Mesothelial cell of epicardium (in vitro differentiated cells): ENCODE measurements at regions not wholly inside any gene's neighbourhood (a gene's known extent, or its start where the extent isn't known, plus 50 kb on each side); places are given as distances from the start of the nearest gene placed in this dataset.

Experiments
- DNase-seq, 2 experiments: peaks; one replicate each; pipeline ENCODE4 v3.0.0; 2021; ENCODE audit warnings: low spot score in 2 of 2; ENCODE audit not compliant: unreplicated experiment in 2 of 2
- H3K27ac Mint-ChIP-seq: 2 replicates; pipeline ENCODE4 v1.8.0; 2021; ENCODE audit warnings: mixed read lengths
- H3K27me3 Mint-ChIP-seq: 2 replicates; pipeline ENCODE4 v1.8.0; 2021; ENCODE audit warnings: low read depth, mixed read lengths
- H3K36me3 Mint-ChIP-seq: 2 replicates; pipeline ENCODE4 v1.8.0; 2021; ENCODE audit warnings: mixed read lengths
- H3K4me1 Mint-ChIP-seq: 2 replicates; pipeline ENCODE4 v1.8.0; 2021; ENCODE audit warnings: mixed read lengths
- H3K4me3 Mint-ChIP-seq: 2 replicates; pipeline ENCODE4 v1.8.0; 2021; ENCODE audit warnings: mild to moderate bottlenecking, moderate library complexity, mixed read lengths
- H3K9me3 Mint-ChIP-seq: 2 replicates; pipeline ENCODE4 v1.8.0; 2021; ENCODE audit warnings: mixed read lengths
- CTCF ChIP-seq: fragments of 200-600 bp; sonication (generic); IDR thresholded peaks from one replicate; pipeline ENCODE4 v1.5.0; 2021; ENCODE audit warnings: antibody characterized with exemption; ENCODE audit not compliant: unreplicated experiment

- no peak overlapping the region for H3K4me3 Mint-ChIP-seq
- H3K36me3 Mint-ChIP-seq = no peaks in the 10 kb centered on the region
- H3K27ac Mint-ChIP-seq = no peak overlapping the region
- no peaks in the 10 kb centered on the region for H3K27me3 Mint-ChIP-seq
- peaks cover 2% of the 10 kb centered on the region for H3K9me3 Mint-ChIP-seq
- no peak for DNase-seq
- TF ChIP-seq CTCF = no peak
- H3K4me1 Mint-ChIP-seq = no peaks in the 10 kb centered on the region
These were observed 228.6 kb downstream of the BRD1 start for GRCh38 chr22:49599039-49599438.

- no peaks in the 10 kb centered on the region for H3K4me1 Mint-ChIP-seq
- no peaks in the 10 kb centered on the region for H3K36me3 Mint-ChIP-seq
- no peak for TF ChIP-seq CTCF
- no peaks in the 10 kb centered on the region for H3K27me3 Mint-ChIP-seq
- H3K9me3 Mint-ChIP-seq = no peaks in the 10 kb centered on the region
- no peak overlapping the region for H3K27ac Mint-ChIP-seq
- no peak overlapping the region for H3K4me3 Mint-ChIP-seq
- no peak for DNase-seq
These were observed 229.3 kb downstream of the BRD1 start for GRCh38 chr22:49598338-49598737.

GRCh38 chr22:49597428-49598039 lies 230.1 kb downstream of the BRD1 start:
- no peaks in the 10 kb centered on the region for H3K27me3 Mint-ChIP-seq
- H3K27ac Mint-ChIP-seq = no peak overlapping the region
- no peaks in the 10 kb centered on the region for H3K36me3 Mint-ChIP-seq
- H3K4me1 Mint-ChIP-seq = no peaks in the 10 kb centered on the region
- no peak overlapping the region for H3K4me3 Mint-ChIP-seq
- H3K9me3 Mint-ChIP-seq = no peaks in the 10 kb centered on the region
- TF ChIP-seq CTCF = no peak
- no peak for DNase-seq

- H3K27me3 Mint-ChIP-seq = no peaks in the 10 kb centered on the region
- DNase-seq = no peak
- H3K4me1 Mint-ChIP-seq = no peaks in the 10 kb centered on the region
- no peaks in the 10 kb centered on the region for H3K9me3 Mint-ChIP-seq
- no peaks in the 10 kb centered on the region for H3K36me3 Mint-ChIP-seq
- TF ChIP-seq CTCF = no peak
- H3K4me3 Mint-ChIP-seq = no peak overlapping the region
- no peak overlapping the region for H3K27ac Mint-ChIP-seq
These were observed 232.1 kb downstream of the BRD1 start for GRCh38 chr22:49595465-49596078.

- Mint-ChIP-seq H3K27me3 (no peaks in the 10 kb centered on the region), H3K36me3 (no peaks in the 10 kb centered on the region), H3K9me3 (no peaks in the 10 kb centered on the region), H3K4me3 (no peak overlapping the region), H3K4me1 (no peaks in the 10 kb centered on the region), H3K27ac (no peak overlapping the region)
- TF ChIP-seq CTCF = no peak
- DNase-seq = no peak
These were observed 233.6 kb downstream of the BRD1 start for GRCh38 chr22:49594078-49594477.

GRCh38 chr22:49593509-49593908 lies 234.2 kb downstream of the BRD1 start:
- no peaks in the 10 kb centered on the region for H3K4me1 Mint-ChIP-seq
- H3K4me3 Mint-ChIP-seq = no peak overlapping the region
- H3K9me3 Mint-ChIP-seq = no peaks in the 10 kb centered on the region
- no peak overlapping the region for H3K27ac Mint-ChIP-seq
- no peak for TF ChIP-seq CTCF
- no peak for DNase-seq
- H3K27me3 Mint-ChIP-seq = no peaks in the 10 kb centered on the region
- H3K36me3 Mint-ChIP-seq = no peaks in the 10 kb centered on the region
